NT2/D1 (cell line): ENCODE measurements at regions not wholly inside any gene's neighbourhood (a gene's known extent, or its start where the extent isn't known, plus 50 kb on each side); places are given as distances from the start of the nearest gene placed in this dataset.

Experiments
- YY1 ChIP-seq: IDR thresholded peaks from 2 replicates; pipeline ENCODE4 v1.6.1; 2011; ENCODE audit not compliant: insufficient read length, insufficient read depth
- ZNF274 ChIP-seq: IDR thresholded peaks from 2 replicates; pipeline ENCODE4 v1.6.1; 2011; ENCODE audit warnings: mild to moderate bottlenecking, low read depth, low read length

GRCh38 chr5:25255128-25255527, 610.4 kb upstream of the CDH10 start:
- no peak for TF ChIP-seq YY1
- TF ChIP-seq ZNF274 = no peak
